K562 (cell line): ENCODE measurements at regions not wholly inside any gene's neighbourhood (a gene's known extent, or its start where the extent isn't known, plus 50 kb on each side); places are given as distances from the start of the nearest gene placed in this dataset.
A peak's percentile ranks its signal among the peaks of the same experiment; 100 is the strongest.

Source experiments
- ATAC-seq: fragments of 200-7000 bp; cut with Tn5 transposase; 3 replicates; pipeline ENCODE4 v1.9.1; 2020; ENCODE audit warnings: moderate library complexity
- BruUV-seq: library from RNA; stranded (reverse); fragments of 400-500 nt; replicated peaks from 2 replicates; lab custom pipeline; 2021; lab: Mats Ljungman, UMichigan
- CTCF ChIA-PET: fragments of 300-600 bp; formaldehyde crosslinking; extraction: SDS; loops from one replicate; lab custom pipeline; 2021; ENCODE audit warnings: low intra/inter-chr PET ratio; lab: Yijun Ruan, JAX
- POLR2A ChIA-PET: fragments of 300-600, 350-650 bp; sonication (Branson Sonifier 250); formaldehyde crosslinking; extraction: SDS; loops from one replicate; lab custom pipeline; 2021; ENCODE audit warnings: antibody characterized with exemption, inconsistent platforms; lab: Yijun Ruan, JAX
- DNase-seq, 4 experiments: peaks; one replicate each; pipeline versions ENCODE4 v3.0.0 to v3.0.0-alpha.2; 2011 to 2018; ENCODE audit warnings: low spot score in 3 of 4, mixed read lengths in 3 of 4; ENCODE audit errors: extremely low read depth in 1 of 4
- FAIRE-seq: peaks from 2 replicates; lab custom pipeline; 2011; peaks lifted over from hg19 to GRCh38; lab: Jason Lieb, UNC
- H2AFZ ChIP-seq: 2 replicates; pipeline ENCODE4 v1.6.0; 2011; ENCODE audit warnings: low read depth, low read length, control low read depth, inconsistent platforms
- H3K27ac ChIP-seq: fragments of 200-600 bp; 3 replicates; pipeline ENCODE4 v1.8.0; 2011; ENCODE audit warnings: low read depth, mild to moderate bottlenecking, control low read depth, inconsistent platforms, low read length, moderate library complexity, mixed read lengths; ENCODE audit errors: extremely low read depth
- H3K27me3 ChIP-seq, 2 experiments: fragments of 300-600 bp in 1 of 2; 2 replicates in 1 of 2; 3 replicates in 1 of 2; pipeline versions ENCODE4 v1.6.0 to v1.8.0; 2011; ENCODE audit warnings: inconsistent platforms in 2 of 2, low read length in 2 of 2, mild to moderate bottlenecking in 1 of 2, mixed read lengths in 1 of 2, moderate library complexity in 1 of 2; ENCODE audit not compliant: control insufficient read depth in 2 of 2, insufficient read depth in 2 of 2
- H3K36me3 ChIP-seq: fragments of 300-600 bp; 3 replicates; pipeline ENCODE4 v1.8.0; 2011; ENCODE audit warnings: mild to moderate bottlenecking, low read length, inconsistent platforms; ENCODE audit not compliant: control insufficient read depth, insufficient read depth
- H3K4me1 ChIP-seq, 2 experiments: fragments of 200-600 bp in 1 of 2; replicated peaks in 1 of 2; 2 replicates in 1 of 2; 3 replicates in 1 of 2; pipeline versions ENCODE4 v1.5.1 to v1.8.0; 2011; ENCODE audit warnings: inconsistent platforms in 2 of 2, low read length in 2 of 2, mild to moderate bottlenecking in 1 of 2, mixed read lengths in 1 of 2, moderate library complexity in 1 of 2; ENCODE audit not compliant: control insufficient read depth in 2 of 2, insufficient read depth in 2 of 2
- H3K4me2 ChIP-seq: 2 replicates; pipeline ENCODE4 v1.6.1; 2011; ENCODE audit warnings: low read length, control low read depth, inconsistent platforms, mixed read lengths; ENCODE audit not compliant: insufficient read depth
- H3K4me3 ChIP-seq: fragments of 200-600 bp; sonication (generic), shearing (Covaris generic); 2 replicates; pipeline ENCODE4 v1.5.1; 2016; ENCODE audit warnings: control low read depth, inconsistent platforms
- H3K79me2 ChIP-seq: fragments of 200-600 bp; 3 replicates; pipeline ENCODE4 v1.8.0; 2011; ENCODE audit warnings: low read length, inconsistent platforms; ENCODE audit not compliant: control insufficient read depth, insufficient read depth
- H3K9ac ChIP-seq, 2 experiments: 2 replicates each; pipeline versions ENCODE4 v1.6.0 to v1.6.1; 2011; ENCODE audit warnings: low read depth in 2 of 2, low read length in 2 of 2, control low read depth in 1 of 2, inconsistent platforms in 1 of 2, mild to moderate bottlenecking in 1 of 2, mixed read lengths in 1 of 2; ENCODE audit not compliant: insufficient read depth in 1 of 2
- H3K9me1 ChIP-seq: one replicate; pipeline ENCODE4 v1.6.0; 2011; ENCODE audit warnings: inconsistent platforms, mild to moderate bottlenecking, low read length, moderate library complexity; ENCODE audit not compliant: control insufficient read depth, insufficient read depth
- H3K9me3 ChIP-seq: replicated peaks from 2 replicates; pipeline ENCODE4 v1.5.1; 2011; ENCODE audit warnings: low read depth, low read length, inconsistent platforms; ENCODE audit not compliant: control insufficient read depth, insufficient read depth
- H4K20me1 ChIP-seq: replicated peaks from 2 replicates; pipeline ENCODE4 v1.6.1; 2011; ENCODE audit warnings: low read length, inconsistent platforms, mixed read lengths; ENCODE audit not compliant: control insufficient read depth, insufficient read depth
- ARID1B ChIP-seq: fragments of 450-650 bp; IDR thresholded peaks from 2 replicates; pipeline ENCODE4 v1.6.1; 2016; ENCODE audit warnings: antibody characterized with exemption, mild to moderate bottlenecking, inconsistent platforms
- BHLHE40 ChIP-seq: IDR thresholded peaks from 2 replicates; pipeline ENCODE4 v1.6.1; 2011; ENCODE audit warnings: low read length, improper control_type of control experiment
- HCFC1 ChIP-seq: IDR thresholded peaks from 2 replicates; pipeline ENCODE4 v1.6.1; 2012; ENCODE audit warnings: low read depth, low read length, improper control_type of control experiment
- KDM1A ChIP-seq, 2 experiments: fragments of 450-650 bp; IDR thresholded peaks; 2 replicates each; pipeline ENCODE4 v1.6.1; 2016; ENCODE audit warnings: mild to moderate bottlenecking in 2 of 2
- whole genome bisulfite sequencing: fragments of 100-300 bp; shearing (Covaris generic); methylation state at CpG from one replicate; pipeline ENCODE4 v1.1.6; 2016; ENCODE audit warnings: low coverage, mixed read lengths; ENCODE audit not compliant: insufficient coverage; ENCODE audit errors: missing lambda C conversion rate; 5-methylcytosine and 5-hydroxymethylcytosine counted together
- in situ Hi-C: fragments of 300-500 bp; cut with MboI; formaldehyde crosslinking; loops from 4 replicates; pipeline ENCODE4 v1.15.0; 2018; ENCODE audit warnings: inconsistent platforms, mixed read lengths
- intact Hi-C: fragments of 100-400 bp; cut with micrococcal nuclease; formaldehyde crosslinking; loops from 2 replicates; pipeline ENCODE4 v1.14.2; 2022
- TF ChIP-seq, protein P1 (sequence below): fragments of 450-650 bp; IDR thresholded peaks from 2 replicates; pipeline ENCODE4 v1.6.1; 2016

DNA sequence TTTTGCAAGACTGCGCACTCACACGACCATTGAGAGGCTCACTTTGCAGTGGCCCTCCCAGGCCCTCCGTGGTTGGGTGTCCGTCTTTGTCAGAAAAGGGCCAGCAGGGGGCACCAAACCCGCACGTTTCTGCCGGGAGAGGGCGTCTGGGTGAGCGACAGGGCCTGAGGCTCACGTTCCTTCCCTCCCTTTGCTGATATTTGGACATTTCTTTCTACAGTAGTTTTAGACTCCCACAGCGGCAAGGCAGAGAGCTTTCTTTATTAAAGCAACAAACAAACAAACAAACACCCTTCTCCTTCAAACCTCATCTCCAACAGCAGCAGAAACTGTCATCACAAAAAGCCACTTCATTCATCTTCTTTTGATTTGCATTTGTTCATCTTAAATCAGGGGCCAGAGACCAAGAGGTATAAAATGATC, 79.2 kb upstream of the WDR26 start (continued):
- TF ChIP-seq, protein P1, sequence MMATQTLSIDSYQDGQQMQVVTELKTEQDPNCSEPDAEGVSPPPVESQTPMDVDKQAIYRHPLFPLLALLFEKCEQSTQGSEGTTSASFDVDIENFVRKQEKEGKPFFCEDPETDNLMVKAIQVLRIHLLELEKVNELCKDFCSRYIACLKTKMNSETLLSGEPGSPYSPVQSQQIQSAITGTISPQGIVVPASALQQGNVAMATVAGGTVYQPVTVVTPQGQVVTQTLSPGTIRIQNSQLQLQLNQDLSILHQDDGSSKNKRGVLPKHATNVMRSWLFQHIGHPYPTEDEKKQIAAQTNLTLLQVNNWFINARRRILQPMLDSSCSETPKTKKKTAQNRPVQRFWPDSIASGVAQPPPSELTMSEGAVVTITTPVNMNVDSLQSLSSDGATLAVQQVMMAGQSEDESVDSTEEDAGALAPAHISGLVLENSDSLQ, result peak; percentile 94
- TF ChIP-seq HCFC1 (no peak), ARID1B (0 out of 2 replicates have a peak, but pooled peaks have one; percentile 21)

GRCh38 chr1:224517171-224517570, 82.6 kb upstream of the WDR26 start:
- H4K20me1 ChIP-seq, result no peaks in the 10 kb centered on the region
- H3K36me3 ChIP-seq, result no peaks in the 10 kb centered on the region
- ATAC-seq (no peak), FAIRE-seq (no peak), DNase-seq (no peak)
- H3K27ac ChIP-seq, result no peak overlapping the region
- peaks cover 0 to 5% of the 10 kb centered on the region in 2 experiments; a peak in 2 of 5 replicates for H3K4me1 ChIP-seq
- H3K79me2 ChIP-seq, result no peaks in the 10 kb centered on the region
- in situ Hi-C loops, result no loop called here
- H3K9me1 ChIP-seq, result no peaks in the 10 kb centered on the region
- H3K9ac ChIP-seq, result no peak overlapping the region; a peak in 1 of 4 replicates
- H3K27me3 ChIP-seq, result peaks cover 8 to 16% of the 10 kb centered on the region in 2 experiments; a peak in 3 of 5 replicates
- intact Hi-C loops, result loop anchor here (10.0 kb wide), 1 partner anchor 218 kb away; no protein-coding TSS in a partner anchor
- CTCF ChIA-PET, result no interaction called here
- no peak overlapping the region for H3K4me3 ChIP-seq
- WGBS, result 13% methylated on average over 8 of the region's 8 CpGs
- no peak overlapping the region for H2AFZ ChIP-seq
- no TSS peak for BruUV-seq
- 0 out of 2 replicates have a peak, but pooled peaks cover 2% of the 10 kb centered on the region for H3K9me3 ChIP-seq
- TF ChIP-seq BHLHE40 (no peak), KDM1A (IDR thresholded peaks at IDR 0.05) (peak in 1 of 2 experiments; percentile 31; a peak in 1 of 4 replicates)
- no peak overlapping the region for H3K4me2 ChIP-seq
- POLR2A ChIA-PET, result interaction anchor here (0.7 to 0.8 kb wide), 2 partner anchors 11 to 373 kb away, joined by 3 read pairs; no protein-coding TSS in a partner anchor
